GM12873 (cell line): ENCODE measurements at regions not wholly inside any gene's neighbourhood (a gene's known extent, or its start where the extent isn't known, plus 50 kb on each side); places are given as distances from the start of the nearest gene placed in this dataset.
A peak's percentile ranks its signal among the peaks of the same experiment; 100 is the strongest.

Source experiments
- TF ChIP-seq, protein P1 (sequence below): IDR thresholded peaks from 2 replicates; pipeline ENCODE4 v1.5.1; 2012; ENCODE audit warnings: low read depth, mild to moderate bottlenecking, moderate library complexity, low read length, control low read depth; ENCODE audit not compliant: insufficient read depth; ENCODE audit errors: missing control alignments

GRCh38 chr7:104264285-104264684, 56.5 kb upstream of the ORC5 start:
- TF ChIP-seq, protein P1, sequence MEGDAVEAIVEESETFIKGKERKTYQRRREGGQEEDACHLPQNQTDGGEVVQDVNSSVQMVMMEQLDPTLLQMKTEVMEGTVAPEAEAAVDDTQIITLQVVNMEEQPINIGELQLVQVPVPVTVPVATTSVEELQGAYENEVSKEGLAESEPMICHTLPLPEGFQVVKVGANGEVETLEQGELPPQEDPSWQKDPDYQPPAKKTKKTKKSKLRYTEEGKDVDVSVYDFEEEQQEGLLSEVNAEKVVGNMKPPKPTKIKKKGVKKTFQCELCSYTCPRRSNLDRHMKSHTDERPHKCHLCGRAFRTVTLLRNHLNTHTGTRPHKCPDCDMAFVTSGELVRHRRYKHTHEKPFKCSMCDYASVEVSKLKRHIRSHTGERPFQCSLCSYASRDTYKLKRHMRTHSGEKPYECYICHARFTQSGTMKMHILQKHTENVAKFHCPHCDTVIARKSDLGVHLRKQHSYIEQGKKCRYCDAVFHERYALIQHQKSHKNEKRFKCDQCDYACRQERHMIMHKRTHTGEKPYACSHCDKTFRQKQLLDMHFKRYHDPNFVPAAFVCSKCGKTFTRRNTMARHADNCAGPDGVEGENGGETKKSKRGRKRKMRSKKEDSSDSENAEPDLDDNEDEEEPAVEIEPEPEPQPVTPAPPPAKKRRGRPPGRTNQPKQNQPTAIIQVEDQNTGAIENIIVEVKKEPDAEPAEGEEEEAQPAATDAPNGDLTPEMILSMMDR: no peak

- TF ChIP-seq, protein P1: peak; percentile 45
Observed at GRCh38 chr7:104267701-104268368, 60.0 kb upstream of the ORC5 start.

- TF ChIP-seq, protein P1: no peak
Observed at GRCh38 chr7:104271948-104272347, 56.5 kb upstream of the LHFPL3 start.

DNA sequence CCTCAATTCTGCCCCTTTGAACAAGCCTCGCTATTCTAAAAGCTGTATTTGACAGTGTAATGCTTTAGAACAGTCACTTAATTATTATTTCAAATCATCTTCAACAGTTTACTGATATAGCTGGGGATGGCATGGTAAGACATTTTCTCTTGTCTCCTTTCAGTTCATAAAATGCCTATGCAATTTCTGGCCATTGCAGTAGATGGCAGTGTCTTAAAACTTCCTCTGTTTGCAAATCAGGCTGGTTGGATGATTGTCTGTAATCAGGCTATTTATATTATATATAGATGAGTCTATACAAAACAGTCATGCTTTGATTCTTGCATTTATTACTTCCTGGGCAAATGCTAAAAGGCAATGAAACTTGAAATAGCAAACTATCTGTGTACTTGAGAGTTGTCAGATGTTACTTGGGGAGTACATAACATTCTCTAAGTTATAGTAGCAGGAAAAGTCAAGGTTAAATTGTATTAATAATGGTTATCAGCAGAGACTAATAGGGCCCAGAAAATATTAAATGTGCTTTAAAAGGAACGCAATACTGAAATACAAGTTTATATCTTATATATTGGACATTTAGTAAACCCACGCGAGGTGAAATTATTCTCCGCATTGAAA, 55.5 kb upstream of the LHFPL3 start:
- TF ChIP-seq, protein P1: peak; percentile 57

DNA sequence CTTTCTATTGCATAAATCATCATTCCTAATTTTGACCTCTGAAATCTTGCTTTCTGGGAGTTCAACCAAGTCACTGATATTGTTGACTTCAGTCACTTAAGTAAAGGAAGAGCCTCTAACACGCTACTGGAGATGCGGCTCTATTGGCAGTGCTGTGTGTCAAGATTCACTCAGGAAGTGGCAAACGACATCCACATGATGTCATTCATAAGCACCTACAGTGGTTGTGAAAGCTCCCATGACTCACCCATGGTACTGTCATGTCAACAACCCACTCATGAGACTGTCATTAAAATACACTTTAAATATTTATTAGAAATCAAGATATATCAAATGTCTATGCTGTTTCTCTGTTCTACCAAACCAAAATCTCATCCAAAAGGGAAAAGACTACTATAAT, 52.5 kb upstream of the LHFPL3 start:
- TF ChIP-seq, protein P1: no peak
